ENCODE measurements at regions not wholly inside any gene's neighbourhood (a gene's known extent, or its start where the extent isn't known, plus 50 kb on each side); places are given as distances from the start of the nearest gene placed in this dataset.
"Not testable (repeated sequence)": the region's sequence is repeated elsewhere in the genome, so short reads cannot be mapped to it uniquely, and the experiment has no call there.

DNA sequence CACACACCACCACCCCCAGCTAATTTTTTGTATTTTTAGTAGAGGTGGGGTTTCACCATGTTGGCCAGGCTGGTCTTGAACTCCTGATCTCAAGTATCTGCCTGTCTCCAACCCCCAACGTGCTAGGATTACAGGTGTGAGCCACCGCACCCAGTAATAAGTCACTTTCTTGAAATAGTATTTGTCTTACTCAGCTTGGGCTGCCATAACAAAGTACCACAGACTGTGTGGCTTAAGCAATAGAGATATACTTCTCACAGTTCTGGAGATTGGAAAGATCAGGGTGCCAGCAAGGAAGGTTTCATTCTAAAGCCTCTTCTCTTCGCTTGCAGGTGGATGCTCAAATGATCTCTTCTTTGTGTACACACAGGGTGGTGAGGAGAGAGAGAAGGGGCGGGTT is 99.8 kb downstream of the ARRDC3 start:
- no peak for DNase-seq

DNA sequence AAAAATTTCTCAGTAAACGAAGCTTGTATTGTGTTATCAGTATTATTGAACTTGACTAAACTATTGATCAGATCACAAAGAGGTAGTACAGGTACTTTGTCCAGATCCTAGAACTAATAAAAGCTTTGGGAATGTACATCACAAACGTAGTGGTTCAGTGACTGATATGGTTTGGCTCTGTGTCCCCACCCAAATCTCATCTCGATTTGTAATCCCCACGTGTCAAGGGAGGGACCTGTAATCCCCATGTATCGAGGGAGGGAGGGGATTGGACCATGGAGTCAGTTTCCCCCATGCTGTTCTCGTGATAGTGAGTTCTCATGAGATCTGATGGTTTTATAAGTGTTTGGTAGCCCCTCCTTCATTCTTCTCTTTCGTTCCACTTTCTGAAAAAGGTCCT is 100.9 kb downstream of the ARRDC3 start:
- no peak for DNase-seq

DNA sequence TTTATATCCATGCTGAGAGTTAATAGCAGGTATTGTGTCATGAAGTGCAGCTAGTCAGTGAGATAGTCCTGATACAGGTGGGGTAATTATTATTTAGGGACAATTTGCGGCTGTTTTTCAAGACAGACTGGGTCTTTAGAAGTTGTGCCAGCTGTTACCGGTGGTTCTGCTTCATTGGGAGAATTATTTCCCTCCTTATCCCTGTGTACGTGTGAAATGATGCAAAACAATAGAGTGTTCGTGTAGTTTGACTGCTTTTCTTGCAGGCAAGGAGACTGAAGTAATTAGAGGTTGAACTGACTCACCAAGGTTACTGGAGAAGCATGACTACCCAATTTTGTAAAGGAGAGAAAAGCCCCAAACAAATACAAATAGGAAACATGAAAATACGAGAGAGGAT is 101.7 kb downstream of the ARRDC3 start:
- DNase-seq, result no peak

DNA sequence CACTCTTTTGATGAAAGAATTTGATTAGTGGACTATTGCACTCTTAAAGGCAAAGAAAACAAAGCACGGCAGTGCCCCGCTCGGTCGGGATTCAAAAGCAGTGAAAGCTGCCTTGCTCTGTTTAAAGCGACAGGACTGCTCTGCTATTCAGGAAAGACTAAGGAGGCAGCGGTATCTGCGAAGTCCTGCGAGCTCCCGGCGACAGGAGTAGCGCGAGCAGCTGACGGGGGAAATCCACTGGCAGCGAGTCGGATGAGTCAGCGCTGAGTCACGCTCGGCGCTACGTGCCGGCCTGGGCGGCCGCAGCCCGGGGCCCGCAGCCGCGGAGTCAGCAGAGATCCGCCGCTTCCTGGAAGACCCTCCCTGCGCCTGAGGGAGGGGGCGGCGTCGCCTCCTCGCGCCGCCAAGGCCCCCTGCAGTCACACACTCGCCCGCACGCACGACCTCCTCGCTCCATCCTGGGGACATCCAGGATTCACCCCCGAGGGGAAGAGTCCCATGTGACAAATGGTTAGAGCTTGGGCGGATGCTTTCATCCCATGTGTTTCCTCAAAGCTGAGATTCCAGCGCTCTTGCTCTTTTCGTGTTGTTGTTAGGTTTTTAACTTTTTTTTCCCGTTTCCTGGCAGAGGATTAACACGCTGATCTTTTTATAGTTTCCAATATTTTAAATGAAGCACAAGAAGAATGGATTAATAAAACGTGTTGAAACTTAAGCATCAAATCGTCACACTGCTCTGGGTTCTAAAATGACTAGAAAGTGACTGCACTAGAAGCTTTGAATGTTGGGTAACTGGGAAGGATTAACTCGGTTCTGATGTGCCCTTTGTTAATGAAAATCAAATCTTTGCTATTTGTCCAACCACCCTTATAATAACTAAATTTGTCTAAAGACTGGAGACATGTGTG is 102.5 kb downstream of the ARRDC3 start:
- peak; percentile 88 for DNase-seq

DNA sequence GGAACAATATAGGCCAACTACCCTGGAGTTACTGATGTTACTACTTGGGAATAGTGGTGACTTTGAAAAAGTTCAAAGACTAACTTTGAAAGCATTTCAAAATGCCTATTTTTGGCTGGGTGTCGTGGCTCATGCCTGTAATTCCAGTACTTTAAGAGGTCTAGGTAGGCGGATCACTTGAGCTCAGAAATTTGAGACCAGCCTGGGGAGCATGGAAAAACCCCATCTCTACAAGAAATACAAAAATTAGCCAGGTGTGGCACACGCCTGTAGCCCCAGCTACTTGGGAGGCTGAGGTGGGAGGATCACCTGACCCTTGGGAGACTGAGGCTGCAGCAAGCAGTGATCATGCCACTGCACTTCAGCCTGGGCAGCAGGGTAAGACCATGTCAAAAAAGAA is 105.3 kb downstream of the ARRDC3 start:
- no peak for DNase-seq

DNA sequence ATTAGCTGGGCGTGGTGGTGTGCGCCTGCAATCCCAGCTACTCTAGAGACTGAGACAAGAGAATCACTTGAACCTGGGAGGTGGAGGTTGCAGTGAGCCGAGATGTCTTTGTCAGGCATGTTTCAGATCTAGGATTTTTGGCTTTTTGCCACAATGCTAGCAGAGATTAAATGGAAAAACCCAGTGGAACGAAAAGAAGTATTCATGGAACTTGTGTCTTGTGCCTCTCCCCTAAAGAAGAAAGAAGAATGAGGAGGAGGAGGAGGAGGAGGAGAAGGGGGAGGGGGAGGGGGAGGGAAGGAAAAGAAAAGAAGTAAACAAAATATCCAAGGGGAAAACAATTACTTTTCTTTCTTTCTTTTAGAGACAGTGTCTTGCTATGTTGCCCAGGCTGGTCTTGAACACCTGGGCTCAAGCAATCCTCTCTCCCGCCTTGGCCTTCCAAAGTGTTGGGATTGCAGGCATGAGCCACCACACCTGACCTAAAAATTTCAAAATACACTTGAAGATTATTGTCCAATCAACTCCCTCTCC is 106.0 kb downstream of the ARRDC3 start:
- DNase-seq, result no peak

DNA sequence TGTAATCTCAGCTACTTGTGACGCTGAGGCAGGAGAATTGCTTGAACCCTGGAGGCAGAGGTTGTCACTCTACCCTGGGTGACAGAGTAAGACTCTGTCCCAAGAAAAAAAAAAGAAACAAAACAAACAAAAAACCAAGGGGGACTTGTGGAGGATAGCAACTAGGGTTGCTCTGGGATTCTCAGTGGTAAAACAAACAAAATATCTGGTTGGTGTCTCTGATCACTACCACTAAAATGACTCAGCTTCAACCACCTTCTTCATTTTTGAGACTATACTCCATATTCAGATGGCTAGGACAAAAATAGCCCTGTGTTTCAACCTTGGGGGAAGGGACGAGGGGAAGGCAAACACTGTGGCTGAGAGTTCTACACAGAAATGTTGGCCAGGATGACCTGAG is 110.3 kb downstream of the ARRDC3 start:
- DNase-seq, result no peak

DNA sequence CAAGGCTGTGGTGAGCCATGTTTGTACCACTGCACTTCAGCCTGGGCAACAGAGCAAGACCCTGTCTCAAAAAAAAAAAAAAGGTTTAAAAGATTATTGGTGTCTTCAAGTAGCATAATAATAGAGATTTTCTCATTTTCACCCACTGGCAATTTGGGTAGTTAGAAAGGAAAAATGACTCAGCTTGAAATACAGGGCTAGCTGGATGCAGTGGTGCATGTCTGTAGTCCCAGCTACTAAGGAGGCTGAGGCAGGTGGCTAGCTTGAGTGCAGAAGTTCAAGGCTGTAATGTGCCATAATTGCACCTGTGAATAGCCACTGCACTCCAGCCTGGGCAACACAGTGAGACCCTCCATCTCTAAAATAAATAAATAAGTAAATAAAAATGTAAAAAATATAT is 111.1 kb downstream of the ARRDC3 start:
- DNase-seq, result no peak

DNA sequence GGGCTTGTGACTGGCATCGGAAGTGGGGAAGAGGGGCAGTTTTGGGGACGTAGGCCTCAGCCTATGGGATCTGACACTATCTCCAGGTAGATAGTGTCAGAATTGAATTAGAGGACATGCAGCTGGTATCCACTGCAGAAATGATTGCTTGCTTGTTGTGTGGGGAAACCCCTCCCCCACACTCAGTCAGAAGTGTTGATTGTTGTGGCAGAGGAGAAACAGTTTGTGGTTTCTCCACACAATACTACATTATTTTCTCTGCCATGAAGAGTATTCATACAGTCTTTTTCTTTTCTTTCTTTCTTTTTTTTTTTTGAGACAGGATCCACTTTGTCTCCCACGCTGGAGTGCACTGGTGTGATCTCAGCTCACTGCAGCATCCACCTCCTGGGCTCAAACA is 113.9 kb downstream of the ARRDC3 start:
- no peak for DNase-seq

DNA sequence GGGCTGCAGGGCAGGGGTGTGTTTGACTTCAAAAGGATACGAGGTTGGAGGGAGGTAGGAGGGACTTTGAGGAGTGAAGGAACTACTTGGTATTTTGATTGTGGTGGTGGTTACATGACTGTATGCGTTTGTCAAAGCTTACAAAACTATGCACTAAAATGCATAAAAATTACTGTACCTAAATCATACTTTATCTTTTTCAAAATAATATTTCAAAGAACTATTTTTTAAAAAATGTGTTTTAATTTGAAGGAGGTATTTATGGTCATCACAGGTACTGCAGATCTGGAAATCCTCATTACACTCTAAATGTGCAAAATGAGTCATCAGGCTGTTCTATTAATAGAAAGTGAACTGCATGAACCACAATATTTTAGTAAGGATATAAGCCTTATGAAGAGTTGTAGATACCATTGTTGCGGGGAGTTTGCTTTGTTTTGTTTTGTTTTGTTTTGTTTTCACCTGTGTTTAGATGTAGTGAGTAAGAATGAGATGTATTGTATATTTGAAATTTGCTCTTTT is 116.9 kb downstream of the ARRDC3 start:
- DNase-seq, result no peak

DNA sequence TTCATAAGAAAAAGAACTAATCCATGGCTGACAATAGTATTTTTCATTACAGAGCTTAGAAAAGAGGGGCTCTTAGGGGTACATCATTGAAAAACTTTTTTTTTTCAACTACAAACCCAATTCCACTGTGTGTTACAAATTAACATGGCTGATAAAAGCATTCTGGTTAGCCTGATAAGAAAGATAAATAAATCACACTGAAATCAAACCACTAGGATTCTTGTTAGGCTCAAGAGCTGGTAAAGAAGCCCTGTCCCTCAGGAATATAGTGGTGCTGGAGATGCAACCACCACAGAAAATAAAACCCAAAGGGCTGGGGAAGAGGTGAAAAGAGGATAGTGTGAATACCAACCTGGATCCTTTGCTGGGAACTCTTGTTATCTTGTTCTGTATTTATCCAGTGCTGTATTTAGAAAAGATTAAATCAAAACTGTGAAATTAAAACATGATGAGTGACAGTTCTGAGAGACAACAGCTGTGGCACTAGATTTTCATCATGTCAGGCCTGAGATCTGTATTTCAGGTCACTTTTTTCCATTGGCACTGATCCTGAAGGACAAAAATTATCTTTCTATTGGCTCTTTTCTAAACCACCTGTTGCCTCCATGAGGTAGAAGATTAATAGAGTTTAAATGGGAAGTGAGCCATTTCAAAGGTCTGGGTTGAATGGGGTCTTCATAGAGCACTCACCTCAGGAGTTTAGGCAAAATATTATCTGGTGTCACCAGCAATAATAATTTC is 118.6 kb downstream of the ARRDC3 start:
- DNase-seq, result no peak

DNA sequence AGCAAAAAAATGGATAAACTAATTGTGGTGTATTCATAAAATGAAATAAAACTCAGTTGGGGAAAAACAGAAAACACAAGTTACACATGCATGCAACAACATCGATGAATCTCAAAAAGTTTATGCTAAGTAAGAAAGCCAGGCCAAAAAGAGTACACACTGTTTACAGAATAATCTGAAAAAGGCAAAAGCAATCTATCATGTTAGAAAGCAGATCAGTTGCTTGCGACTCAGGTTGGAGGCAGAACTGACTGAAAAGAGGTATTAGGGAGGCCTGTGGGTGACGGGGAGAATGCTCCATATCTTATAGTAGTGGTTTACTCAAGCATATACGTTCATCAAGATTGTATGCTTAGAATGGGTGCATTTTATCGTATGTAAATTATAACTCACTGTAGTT is 119.2 kb downstream of the ARRDC3 start:
- DNase-seq, result no peak

DNA sequence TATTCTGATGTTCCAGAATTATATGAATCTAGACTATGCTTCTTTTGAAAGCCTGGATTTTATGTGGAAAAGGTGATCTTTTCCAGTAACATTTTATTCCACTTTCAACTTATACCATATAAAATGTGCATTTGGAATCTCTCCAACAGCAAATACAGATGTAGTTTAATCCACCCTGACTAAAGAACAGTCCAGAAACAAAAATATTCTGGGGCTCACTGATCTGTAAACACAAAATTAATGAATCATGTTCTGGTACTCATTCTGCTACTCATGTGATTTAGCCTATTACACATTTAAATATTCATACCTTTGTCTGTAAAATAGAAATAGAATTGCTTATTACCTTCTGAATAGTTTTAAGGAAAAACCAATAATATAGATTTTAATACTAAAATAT is 125.8 kb downstream of the ARRDC3 start:
- DNase-seq, result no peak

DNA sequence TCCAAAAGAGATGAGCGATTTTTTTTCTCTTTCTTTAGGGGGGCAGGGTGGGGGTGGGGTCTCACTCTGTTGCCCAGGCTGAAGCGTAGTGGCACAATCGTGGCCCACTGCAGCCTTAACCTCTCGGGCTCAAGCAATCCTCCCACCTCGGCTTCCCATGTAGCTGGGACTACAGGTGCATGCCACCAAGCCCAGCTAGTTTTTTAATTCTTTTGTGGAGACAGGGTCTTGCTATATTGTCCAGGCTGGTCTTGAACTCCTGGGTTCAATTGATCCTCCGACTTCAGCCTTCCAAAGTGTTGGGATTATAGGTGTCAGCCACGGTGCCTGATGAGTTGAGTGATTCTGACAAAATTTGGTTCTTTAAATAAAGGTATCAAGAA is 127.0 kb downstream of the ARRDC3 start:
- DNase-seq, result no peak

DNA sequence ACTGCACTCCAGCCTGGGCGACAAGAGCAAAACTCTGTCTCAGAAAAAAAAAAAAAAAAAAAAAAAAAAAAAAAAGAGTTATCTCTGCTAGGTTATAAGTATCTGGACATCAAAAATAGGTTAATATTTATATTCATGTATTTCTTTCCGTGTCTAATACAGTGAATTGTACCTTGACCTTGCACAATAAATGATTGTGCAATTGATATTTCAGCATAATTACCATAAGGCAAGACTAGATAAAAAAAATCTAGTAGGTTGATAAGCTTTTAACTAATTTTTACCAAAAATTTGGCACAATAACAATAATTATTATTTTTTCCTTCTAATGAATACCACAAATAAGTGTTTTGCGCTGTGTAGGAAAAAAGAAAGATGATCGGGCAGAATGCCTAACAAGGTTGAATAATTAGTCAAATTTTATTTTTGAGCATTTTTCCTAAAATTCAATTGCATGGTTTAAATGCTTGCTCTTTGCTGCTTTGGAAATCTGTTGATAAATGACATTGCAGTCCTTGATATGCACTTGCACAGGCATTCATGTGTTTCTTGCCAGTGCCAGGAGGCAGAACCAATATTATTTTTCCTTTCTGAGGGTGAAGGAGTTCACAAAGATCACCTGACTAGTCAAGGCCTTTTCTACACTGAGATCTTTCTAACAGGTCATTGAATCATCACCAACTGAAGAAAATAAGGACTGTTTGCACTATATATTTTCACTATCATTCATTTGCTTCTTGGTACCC is 127.5 kb downstream of the ARRDC3 start:
- DNase-seq, result no peak

DNA sequence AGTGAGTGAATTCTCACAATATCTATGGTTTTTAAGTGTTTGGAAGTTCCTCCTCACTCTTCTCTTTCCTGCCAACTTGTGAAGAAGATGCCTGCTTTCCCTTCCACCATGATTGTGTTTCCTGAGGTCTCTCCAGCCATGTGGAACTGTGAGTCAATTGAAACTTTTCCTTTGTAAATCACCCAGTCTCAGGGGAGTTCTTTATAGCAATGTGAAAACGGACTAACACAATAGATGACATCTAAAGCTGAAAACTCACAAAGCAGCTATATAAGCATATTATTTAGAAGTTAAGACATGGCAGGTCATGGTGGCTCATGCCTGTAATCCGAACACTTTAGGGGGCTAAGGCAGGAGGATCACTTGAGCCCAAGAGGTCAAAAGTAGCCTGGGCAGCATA is 130.2 kb downstream of the ARRDC3 start:
- no peak for DNase-seq

DNA sequence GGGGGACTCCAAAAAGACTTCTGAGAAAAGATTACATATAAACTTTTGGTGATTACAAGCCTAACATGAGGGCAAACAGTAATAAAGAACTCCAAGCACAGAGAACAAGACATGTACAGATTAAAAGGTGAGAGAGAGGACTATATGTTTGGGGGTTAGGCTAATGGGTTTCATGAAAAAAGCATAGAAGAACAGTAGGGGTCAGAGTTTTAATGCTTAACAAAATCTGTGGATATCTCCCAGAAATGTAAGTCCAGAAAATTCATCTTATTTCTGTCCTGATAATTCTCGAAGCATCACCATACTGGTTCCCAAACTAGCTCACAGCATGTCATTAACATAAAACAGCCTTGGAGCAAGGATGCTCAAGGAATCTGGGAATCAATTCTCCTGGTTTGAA is 137.2 kb downstream of the ARRDC3 start:
- no peak for DNase-seq

DNA sequence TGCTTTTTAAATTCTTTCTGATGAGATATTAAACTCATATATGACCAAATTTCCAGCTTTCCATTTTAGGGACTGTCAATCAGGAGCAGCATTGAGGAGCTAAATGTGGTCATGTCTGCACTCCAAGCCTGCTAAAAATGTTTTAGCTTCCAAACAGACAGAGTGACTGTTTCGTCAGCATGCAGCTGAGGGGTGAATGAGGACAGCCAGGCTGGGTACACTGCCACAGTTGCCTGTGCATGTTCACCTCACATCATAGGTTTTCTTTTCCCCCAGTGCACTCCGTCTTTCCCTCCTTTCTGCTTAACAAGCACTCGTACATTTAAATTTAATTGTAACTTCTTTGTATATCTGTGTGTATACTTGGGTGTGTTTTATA is 138.1 kb downstream of the ARRDC3 start:
- DNase-seq, result no peak

DNA sequence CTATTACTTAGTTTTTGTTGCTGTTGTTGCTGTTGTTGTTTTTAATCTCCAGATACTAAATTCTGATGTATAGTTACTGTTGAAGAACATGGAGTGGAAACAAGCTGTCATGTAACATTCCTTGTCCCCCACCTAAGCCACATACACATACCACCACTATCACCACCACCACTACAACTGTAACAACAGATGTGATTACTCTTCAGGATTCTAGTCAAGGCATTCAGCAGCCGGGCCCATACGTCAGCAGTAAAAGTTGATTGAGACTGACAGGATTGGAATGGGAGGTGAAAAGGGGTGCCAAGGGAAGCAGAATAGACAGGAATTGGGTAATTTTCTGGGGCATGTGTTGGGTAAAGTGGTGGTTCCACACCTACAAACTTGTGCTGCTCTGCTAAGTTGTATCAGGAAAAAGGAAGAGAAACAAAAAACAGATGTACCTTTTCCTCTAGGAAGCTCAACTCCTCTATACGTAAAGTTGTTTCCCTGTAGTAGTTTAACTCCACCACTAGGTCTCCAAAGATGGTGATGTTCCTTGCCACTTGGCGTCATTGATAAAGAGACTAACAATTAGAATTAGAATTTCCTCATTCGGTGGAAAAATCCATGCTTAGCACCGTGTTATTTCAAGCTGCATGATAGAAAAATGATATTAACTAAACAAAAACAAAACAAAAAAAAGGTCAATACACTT is 138.6 kb downstream of the ARRDC3 start:
- DNase-seq, result no peak

DNA sequence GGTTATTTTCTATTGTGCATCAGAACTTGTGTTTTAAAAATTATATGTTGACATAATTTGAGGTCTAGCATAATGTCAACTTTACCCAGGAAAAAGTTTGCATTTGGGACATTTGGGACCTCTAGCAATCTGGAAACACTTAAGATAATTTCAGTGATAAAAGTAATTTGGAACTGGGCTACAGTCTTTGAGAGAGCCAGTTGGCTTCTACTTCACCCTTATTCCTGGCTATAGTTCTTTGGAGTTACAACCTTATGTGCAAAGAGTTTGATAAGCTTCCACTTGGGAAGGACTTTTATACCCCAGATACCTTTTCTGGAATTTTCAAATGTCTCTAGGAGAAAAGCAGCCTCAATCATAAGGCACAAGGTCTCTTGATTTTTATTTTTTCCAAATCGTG is 139.3 kb downstream of the ARRDC3 start:
- DNase-seq, result no peak

DNA sequence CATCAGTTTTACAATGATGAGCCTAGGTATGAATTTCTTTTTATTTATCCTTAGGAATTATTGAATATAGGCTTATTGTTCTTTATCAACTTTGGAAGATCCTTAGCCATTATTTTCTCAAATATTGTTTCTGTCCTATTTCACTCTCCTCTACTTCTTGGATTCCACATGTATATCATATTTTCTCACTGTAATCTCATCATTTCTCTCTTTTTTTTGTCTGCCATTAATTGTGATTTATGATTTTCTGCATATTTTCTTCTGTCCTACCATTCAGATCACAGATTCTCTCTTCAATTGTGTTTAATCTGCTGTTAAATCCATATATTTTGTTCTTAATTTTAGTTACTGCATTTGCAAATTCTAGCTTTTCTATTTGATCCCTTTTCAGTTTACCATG is 139.8 kb downstream of the ARRDC3 start:
- no peak for DNase-seq

DNA sequence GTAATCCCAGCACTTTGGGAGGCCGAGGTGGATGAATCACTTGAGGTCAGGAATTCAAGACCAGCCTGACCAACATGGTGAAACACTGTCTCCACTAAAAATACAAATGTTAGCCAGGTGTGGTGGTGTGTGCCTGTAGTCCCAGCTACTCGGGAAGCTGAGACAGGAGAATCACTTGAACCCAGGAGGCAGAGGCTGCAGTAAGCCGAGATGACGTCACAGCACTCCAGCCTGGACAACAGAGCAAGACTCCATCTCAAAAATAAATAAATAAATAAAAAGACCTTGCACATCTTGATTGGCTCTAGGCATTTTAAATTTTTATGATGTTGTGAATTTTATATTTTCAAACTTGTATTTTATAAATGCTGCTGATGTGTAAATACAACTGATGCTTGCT is 141.7 kb downstream of the ARRDC3 start:
- not testable (repeated sequence) for DNase-seq

DNA sequence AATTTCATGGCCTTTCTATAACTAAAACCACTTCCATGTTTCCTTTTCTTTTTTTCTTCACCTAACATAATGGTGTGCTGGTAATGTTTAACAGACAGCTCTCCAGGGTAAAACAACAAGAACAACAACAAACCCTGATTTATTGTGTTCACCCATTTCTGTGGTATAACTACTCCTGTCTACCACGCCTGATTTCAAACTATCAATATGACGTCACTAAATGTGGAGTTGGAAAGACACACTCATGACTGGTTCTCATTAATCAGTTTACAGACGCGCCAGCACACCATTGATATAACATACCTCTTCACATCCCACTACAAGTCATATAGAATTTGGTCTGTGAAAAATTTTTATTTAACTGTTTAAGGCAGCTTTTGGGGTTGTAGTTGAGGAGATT is 142.9 kb downstream of the ARRDC3 start:
- DNase-seq, result no peak
